ENCODE measurements at regions not wholly inside any gene's neighbourhood (a gene's known extent, or its start where the extent isn't known, plus 50 kb on each side); places are given as distances from the start of the nearest gene placed in this dataset.

GRCh38 chr19:57002710-57003109 is 117.1 kb upstream of the USP29 start:
- no peak for TF ChIP-seq ZBED1 (IDR thresholded peaks at IDR 0.05)
- no peak for TF ChIP-seq SIN3A (IDR thresholded peaks at IDR 0.05; ENCODE audit: borderline replicate concordance in 2 of 2, control insufficient read depth in 1 of 2, low read depth in 2 of 2, low read length in 2 of 2)
- no peak for TF ChIP-seq SMC3 (conservative IDR thresholded peaks at IDR 0.05; ENCODE audit: insufficient read depth, low read depth, low read length)

All from K562 (cell line).